Chondrocyte (in vitro differentiated cells): ENCODE measurements at regions not wholly inside any gene's neighbourhood (a gene's known extent, or its start where the extent isn't known, plus 50 kb on each side); places are given as distances from the start of the nearest gene placed in this dataset.

Experiments
- DNase-seq: peaks from one replicate; pipeline ENCODE4 v3.0.0; 2021; ENCODE audit warnings: mixed read lengths, low spot score
- H3K27ac Mint-ChIP-seq: one replicate; pipeline ENCODE4 v1.8.0; 2021; ENCODE audit warnings: mild to moderate bottlenecking, moderate library complexity, mixed read lengths; ENCODE audit not compliant: unreplicated experiment
- H3K27me3 Mint-ChIP-seq: 2 replicates; pipeline ENCODE4 v1.8.0; 2021; ENCODE audit warnings: low read depth, mixed read lengths
- H3K36me3 Mint-ChIP-seq: 2 replicates; pipeline ENCODE4 v1.8.0; 2021; ENCODE audit warnings: low read depth, mixed read lengths
- H3K4me1 Mint-ChIP-seq: 2 replicates; pipeline ENCODE4 v1.8.0; 2021; ENCODE audit warnings: low read depth, mild to moderate bottlenecking, mixed read lengths
- H3K4me3 Mint-ChIP-seq: one replicate; pipeline ENCODE4 v1.8.0; 2021; ENCODE audit warnings: mild to moderate bottlenecking, moderate library complexity, mixed read lengths; ENCODE audit not compliant: unreplicated experiment
- H3K9me3 Mint-ChIP-seq: 2 replicates; pipeline ENCODE4 v1.8.0; 2021; ENCODE audit warnings: low read depth, mixed read lengths
- TF ChIP-seq, protein P1 (sequence below): fragments of 200-600 bp; sonication (generic); IDR thresholded peaks from 2 replicates; pipeline ENCODE4 v1.5.0; 2021; ENCODE audit warnings: antibody characterized with exemption, mild to moderate bottlenecking, moderate library complexity

- Mint-ChIP-seq H3K27ac (no peak overlapping the region), H3K9me3 (peaks cover 4% of the 10 kb centered on the region), H3K4me1 (peaks cover 13% of the 10 kb centered on the region), H3K36me3 (no peaks in the 10 kb centered on the region), H3K4me3 (no peak overlapping the region), H3K27me3 (no peaks in the 10 kb centered on the region)
- DNase-seq: no peak
- TF ChIP-seq, protein P1, sequence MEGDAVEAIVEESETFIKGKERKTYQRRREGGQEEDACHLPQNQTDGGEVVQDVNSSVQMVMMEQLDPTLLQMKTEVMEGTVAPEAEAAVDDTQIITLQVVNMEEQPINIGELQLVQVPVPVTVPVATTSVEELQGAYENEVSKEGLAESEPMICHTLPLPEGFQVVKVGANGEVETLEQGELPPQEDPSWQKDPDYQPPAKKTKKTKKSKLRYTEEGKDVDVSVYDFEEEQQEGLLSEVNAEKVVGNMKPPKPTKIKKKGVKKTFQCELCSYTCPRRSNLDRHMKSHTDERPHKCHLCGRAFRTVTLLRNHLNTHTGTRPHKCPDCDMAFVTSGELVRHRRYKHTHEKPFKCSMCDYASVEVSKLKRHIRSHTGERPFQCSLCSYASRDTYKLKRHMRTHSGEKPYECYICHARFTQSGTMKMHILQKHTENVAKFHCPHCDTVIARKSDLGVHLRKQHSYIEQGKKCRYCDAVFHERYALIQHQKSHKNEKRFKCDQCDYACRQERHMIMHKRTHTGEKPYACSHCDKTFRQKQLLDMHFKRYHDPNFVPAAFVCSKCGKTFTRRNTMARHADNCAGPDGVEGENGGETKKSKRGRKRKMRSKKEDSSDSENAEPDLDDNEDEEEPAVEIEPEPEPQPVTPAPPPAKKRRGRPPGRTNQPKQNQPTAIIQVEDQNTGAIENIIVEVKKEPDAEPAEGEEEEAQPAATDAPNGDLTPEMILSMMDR: no peak
Observed at GRCh38 chr5:89847743-89848142, 561.8 kb downstream of the CETN3 start.

GRCh38 chr5:89844548-89844947, 565.0 kb downstream of the CETN3 start:
- H3K4me3 Mint-ChIP-seq: no peak overlapping the region
- H3K4me1 Mint-ChIP-seq: peaks cover 8% of the 10 kb centered on the region
- H3K36me3 Mint-ChIP-seq: no peaks in the 10 kb centered on the region
- H3K9me3 Mint-ChIP-seq: peaks cover 4% of the 10 kb centered on the region
- DNase-seq: no peak
- no peak overlapping the region for H3K27ac Mint-ChIP-seq
- H3K27me3 Mint-ChIP-seq: no peaks in the 10 kb centered on the region
- TF ChIP-seq, protein P1: no peak

DNA sequence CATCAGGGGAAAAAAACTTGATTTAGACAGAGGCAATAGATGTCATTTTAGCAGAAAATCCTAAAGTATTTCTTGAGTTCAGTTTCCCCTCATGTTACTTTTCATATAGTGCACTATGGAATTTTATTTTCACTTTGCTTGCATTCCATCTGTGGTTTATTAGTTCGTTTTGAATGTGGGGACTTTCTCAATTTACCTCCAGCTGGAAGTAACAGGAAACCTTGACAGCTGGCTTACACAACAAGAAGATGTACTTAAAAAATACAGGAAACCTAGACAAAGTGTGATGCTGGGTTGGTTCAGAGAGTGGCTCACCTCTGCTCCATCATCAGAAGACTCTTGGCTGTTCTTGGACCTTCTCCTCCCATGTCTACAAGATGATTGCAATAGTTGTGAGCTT, 567.0 kb downstream of the CETN3 start:
- Mint-ChIP-seq H3K9me3 (peaks cover 4% of the 10 kb centered on the region), H3K36me3 (no peaks in the 10 kb centered on the region), H3K27ac (no peak overlapping the region), H3K4me1 (peaks cover 6% of the 10 kb centered on the region), H3K27me3 (no peaks in the 10 kb centered on the region), H3K4me3 (no peak overlapping the region)
- DNase-seq: no peak
- TF ChIP-seq, protein P1: no peak

GRCh38 chr5:89840906-89841305, 568.6 kb downstream of the CETN3 start:
- H3K27me3 Mint-ChIP-seq: no peaks in the 10 kb centered on the region
- no peak for DNase-seq
- peaks cover 4% of the 10 kb centered on the region for H3K9me3 Mint-ChIP-seq
- TF ChIP-seq, protein P1: no peak
- H3K36me3 Mint-ChIP-seq: no peaks in the 10 kb centered on the region
- H3K4me3 Mint-ChIP-seq: no peak overlapping the region
- peaks cover 6% of the 10 kb centered on the region for H3K4me1 Mint-ChIP-seq
- H3K27ac Mint-ChIP-seq: no peak overlapping the region

DNA sequence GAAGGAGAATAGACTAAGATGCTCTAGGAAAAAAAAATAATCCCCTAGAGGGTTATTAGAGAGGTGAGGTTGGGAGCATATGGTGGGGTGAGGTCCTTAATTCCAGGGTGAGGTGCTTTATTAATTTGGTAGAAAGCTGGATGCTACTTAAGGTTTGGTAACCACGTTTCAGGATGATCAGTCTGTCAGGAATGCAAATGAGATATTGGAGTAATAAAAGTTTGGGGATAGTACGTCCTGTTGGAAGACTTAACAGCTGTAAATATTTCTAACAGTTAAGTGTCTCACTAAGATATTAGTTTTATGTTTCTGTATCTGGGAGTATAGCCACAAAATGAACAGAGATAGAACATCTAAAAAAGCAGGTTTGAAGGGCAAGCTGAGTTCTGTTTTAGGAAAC, 578.9 kb downstream of the CETN3 start:
- Mint-ChIP-seq H3K4me3 (no peak overlapping the region), H3K9me3 (no peaks in the 10 kb centered on the region), H3K4me1 (no peaks in the 10 kb centered on the region), H3K27me3 (no peaks in the 10 kb centered on the region), H3K27ac (no peak overlapping the region), H3K36me3 (no peaks in the 10 kb centered on the region)
- TF ChIP-seq, protein P1: no peak
- DNase-seq: no peak
